Natural killer cell (primary cell): ENCODE measurements at regions not wholly inside any gene's neighbourhood (a gene's known extent, or its start where the extent isn't known, plus 50 kb on each side); places are given as distances from the start of the nearest gene placed in this dataset.

Source experiments
- ATAC-seq, 3 donors: fragments of 150-1000 bp in 2 of 3; fragments of 200-7000 bp in 1 of 3; cut with Tn5 transposase; 1 replicate in 1 of 3; 2 replicates in 2 of 3; pipeline ENCODE4 v1.10.0; 2021; ENCODE audit warnings: mild to moderate bottlenecking in 2 of 3, moderate library complexity in 2 of 3
- DNase-seq, 2 donors: peaks; one replicate each; pipeline versions ENCODE4 v3.0.0 to v3.0.0-alpha.2; 2013 to 2021; ENCODE audit warnings: mixed read lengths in 1 of 2
- H3K27ac ChIP-seq: one replicate; pipeline ENCODE4 v1.5.1; 2013; ENCODE audit warnings: mild to moderate bottlenecking, low read length
- H3K27me3 ChIP-seq: one replicate; pipeline ENCODE4 v1.6.1; 2013; ENCODE audit warnings: low read length; ENCODE audit not compliant: control insufficient read depth, insufficient read depth
- H3K36me3 ChIP-seq: one replicate; pipeline ENCODE4 v1.6.1; 2013; ENCODE audit warnings: low read length; ENCODE audit not compliant: control insufficient read depth, insufficient read depth
- H3K4me1 ChIP-seq: one replicate; pipeline ENCODE4 v1.6.1; 2013; ENCODE audit warnings: low read length; ENCODE audit not compliant: control insufficient read depth, insufficient read depth
- H3K4me3 ChIP-seq: one replicate; pipeline ENCODE4 v1.5.1; 2013; ENCODE audit warnings: low read length
- H3K9me3 ChIP-seq: one replicate; pipeline ENCODE4 v1.6.1; 2013; ENCODE audit warnings: low read length; ENCODE audit not compliant: control insufficient read depth, insufficient read depth
- H3K27ac Mint-ChIP-seq, 2 donors: one replicate each; pipeline ENCODE4 v1.8.0; 2022; ENCODE audit warnings: mild to moderate bottlenecking in 2 of 2, mixed read lengths in 2 of 2, moderate library complexity in 1 of 2
- H3K27me3 Mint-ChIP-seq, 2 donors: one replicate each; pipeline ENCODE4 v1.8.0; 2022; ENCODE audit warnings: low read depth in 2 of 2, mixed read lengths in 2 of 2
- H3K36me3 Mint-ChIP-seq: one replicate; pipeline ENCODE4 v1.8.0; 2022; ENCODE audit warnings: mixed read lengths
- H3K4me1 Mint-ChIP-seq, 2 donors: one replicate each; pipeline ENCODE4 v1.8.0; 2022; ENCODE audit warnings: mixed read lengths in 2 of 2
- H3K4me3 Mint-ChIP-seq: one replicate; pipeline ENCODE4 v1.8.0; 2022; ENCODE audit warnings: mild to moderate bottlenecking, moderate library complexity, mixed read lengths
- H3K9me3 Mint-ChIP-seq, 2 donors: one replicate each; pipeline ENCODE4 v1.8.0; 2022; ENCODE audit warnings: mixed read lengths in 2 of 2
- CTCF ChIP-seq: fragments of 200-600 bp; IDR thresholded peaks from one replicate; pipeline ENCODE4 v1.8.0; 2022; ENCODE audit warnings: antibody characterized with exemption
- WGBS: methylation state at CpG from one replicate; pipeline ENCODE4 v1.1.7; 2013; ENCODE audit warnings: missing lambda C conversion rate; ENCODE audit not compliant: insufficient coverage; 5-methylcytosine and 5-hydroxymethylcytosine counted together
- intact Hi-C: fragments of 100-400 bp; cut with micrococcal nuclease; formaldehyde crosslinking; loops from one replicate; pipeline ENCODE4 v1.14.2; 2022

- no peak for ATAC-seq
- no peaks in the 10 kb centered on the region for H3K36me3 Mint-ChIP-seq
- H3K27me3 Mint-ChIP-seq: peaks cover 8 to 12% of the 10 kb centered on the region in 2 donors
- H3K4me1 Mint-ChIP-seq: no peaks in the 10 kb centered on the region
- Histone ChIP-seq H3K4me1 (no peaks in the 10 kb centered on the region), H3K36me3 (no peaks in the 10 kb centered on the region), H3K9me3 (no peaks in the 10 kb centered on the region), H3K27ac (no peak overlapping the region), H3K27me3 (no peaks in the 10 kb centered on the region), H3K4me3 (no peak overlapping the region)
- H3K9me3 Mint-ChIP-seq: no peaks in the 10 kb centered on the region
- no peak for TF ChIP-seq CTCF
- no peak for DNase-seq
- H3K27ac Mint-ChIP-seq: no peak overlapping the region
- WGBS: no CpG with 5 or more reads among the region's 3 CpGs
- intact Hi-C loops: no loop called here
- no peak overlapping the region for H3K4me3 Mint-ChIP-seq
Observed at GRCh38 chr3:24764236-24764915, 269.7 kb upstream of the THRB start.

GRCh38 chr3:24765399-24765798, 270.7 kb upstream of the THRB start:
- DNase-seq (no peak), ATAC-seq (no peak)
- Mint-ChIP-seq H3K27me3 (peaks cover 8 to 12% of the 10 kb centered on the region in 2 donors), H3K27ac (no peak overlapping the region), H3K36me3 (no peaks in the 10 kb centered on the region), H3K4me1 (no peaks in the 10 kb centered on the region), H3K4me3 (no peak overlapping the region), H3K9me3 (no peaks in the 10 kb centered on the region)
- no peak overlapping the region for H3K27ac ChIP-seq
- H3K36me3 ChIP-seq: no peaks in the 10 kb centered on the region
- no peaks in the 10 kb centered on the region for H3K9me3 ChIP-seq
- H3K4me1 ChIP-seq: no peaks in the 10 kb centered on the region
- no peaks in the 10 kb centered on the region for H3K27me3 ChIP-seq
- no peak for TF ChIP-seq CTCF
- intact Hi-C loops: no loop called here
- H3K4me3 ChIP-seq: no peak overlapping the region

GRCh38 chr3:24769918-24770317, 275.3 kb upstream of the THRB start:
- Histone ChIP-seq H3K27ac (no peak overlapping the region), H3K4me3 (no peak overlapping the region), H3K36me3 (no peaks in the 10 kb centered on the region), H3K9me3 (no peaks in the 10 kb centered on the region), H3K27me3 (no peaks in the 10 kb centered on the region), H3K4me1 (no peaks in the 10 kb centered on the region)
- TF ChIP-seq CTCF: no peak
- Mint-ChIP-seq H3K4me3 (no peak overlapping the region), H3K36me3 (no peaks in the 10 kb centered on the region), H3K4me1 (peaks cover 0 to 5% of the 10 kb centered on the region in 2 donors), H3K27me3 (peaks cover 12 to 19% of the 10 kb centered on the region in 2 donors), H3K27ac (no peak overlapping the region), H3K9me3 (no peaks in the 10 kb centered on the region)
- DNase-seq (no peak), ATAC-seq (no peak)
- intact Hi-C loops: loop anchor here (5.0 kb wide), 1 partner anchor 88 kb away; no protein-coding TSS in a partner anchor

GRCh38 chr3:24773798-24774197, 279.1 kb upstream of the THRB start:
- 35% methylated on average over 2 of the region's 4 CpGs for WGBS
- no peaks in the 10 kb centered on the region for H3K9me3 Mint-ChIP-seq
- DNase-seq (no peak), ATAC-seq (peak in 1 of 3 donors; percentile 55)
- no peaks in the 10 kb centered on the region for H3K27me3 ChIP-seq
- intact Hi-C loops: loop anchor here (5.0 kb wide), 1 partner anchor 91 kb away; no protein-coding TSS in a partner anchor
- H3K4me1 Mint-ChIP-seq: peaks cover 0 to 5% of the 10 kb centered on the region in 2 donors
- no peaks in the 10 kb centered on the region for H3K9me3 ChIP-seq
- H3K4me3 ChIP-seq: no peak overlapping the region
- H3K4me1 ChIP-seq: no peaks in the 10 kb centered on the region
- TF ChIP-seq CTCF: peak; percentile 41
- no peaks in the 10 kb centered on the region for H3K36me3 ChIP-seq
- no peak overlapping the region for H3K27ac ChIP-seq
- no peak overlapping the region for H3K4me3 Mint-ChIP-seq
- H3K27ac Mint-ChIP-seq: no peak overlapping the region
- no peaks in the 10 kb centered on the region for H3K36me3 Mint-ChIP-seq
- H3K27me3 Mint-ChIP-seq: peaks cover 7 to 15% of the 10 kb centered on the region in 2 donors
